MM.1S (cell line): ENCODE measurements at regions not wholly inside any gene's neighbourhood (a gene's known extent, or its start where the extent isn't known, plus 50 kb on each side); places are given as distances from the start of the nearest gene placed in this dataset.

ENCODE experiments used
- CTCF ChIP-seq: fragments of 300-600 bp; sonication (generic); IDR thresholded peaks from 2 replicates; pipeline ENCODE4 v1.5.1; 2016; ENCODE audit warnings: antibody characterized with exemption, low read length, mixed read lengths
- EZH2 ChIP-seq: fragments of 300-600 bp; sonication (generic); optimal IDR thresholded peaks from 2 replicates; pipeline ENCODE3; 2017; ENCODE audit warnings: low read depth, mild to moderate bottlenecking, antibody characterized with exemption, low read length, mixed read lengths
- EZH2phosphoT487 ChIP-seq: fragments of 300-600 bp; sonication (generic); IDR thresholded peaks from 2 replicates; pipeline ENCODE4 v1.6.1; 2018; ENCODE audit warnings: antibody characterized with exemption, low read length

GRCh38 chr2:191739194-191739593, 61.3 kb downstream of the NABP1 start:
- TF ChIP-seq CTCF = no peak
- TF ChIP-seq EZH2phosphoT487 = no peak
- TF ChIP-seq EZH2 = no peak
